IMR-90 (cell line): ENCODE measurements at regions not wholly inside any gene's neighbourhood (a gene's known extent, or its start where the extent isn't known, plus 50 kb on each side); places are given as distances from the start of the nearest gene placed in this dataset.

ENCODE experiments used
- BHLHE40 ChIP-seq: fragments of 150-350 bp; IDR thresholded peaks from 2 replicates; pipeline ENCODE4 v1.6.1; 2016; ENCODE audit warnings: mild to moderate bottlenecking, low read depth, low read length
- CEBPB ChIP-seq: IDR thresholded peaks from 2 replicates; pipeline ENCODE4 v1.6.1; 2012; ENCODE audit warnings: low read depth, low read length, improper control_type of control experiment
- CHD1 ChIP-seq: IDR thresholded peaks from 2 replicates; pipeline ENCODE4 v1.6.1; 2012; ENCODE audit warnings: low read depth, low read length, improper control_type of control experiment
- CTCF ChIP-seq: conservative IDR thresholded peaks from 2 replicates; pipeline ENCODE4 v1.5.1; 2012; ENCODE audit warnings: mild to moderate bottlenecking, low read depth, low read length, improper control_type of control experiment
- ELK1 ChIP-seq: fragments of 150-350 bp; IDR thresholded peaks from 2 replicates; pipeline ENCODE4 v1.6.1; 2016; ENCODE audit warnings: low read depth, mild to moderate bottlenecking, low read length, moderate library complexity, borderline replicate concordance
- MAFK ChIP-seq: IDR thresholded peaks from 2 replicates; pipeline ENCODE4 v1.6.1; 2012; ENCODE audit warnings: low read depth, low read length, improper control_type of control experiment
- MXI1 ChIP-seq: IDR thresholded peaks from 2 replicates; pipeline ENCODE4 v1.6.1; 2012; ENCODE audit warnings: low read depth, mild to moderate bottlenecking, low read length, moderate library complexity, borderline replicate concordance
- NFE2L2 ChIP-seq: fragments of 150-350 bp; IDR thresholded peaks from 2 replicates; pipeline ENCODE4 v1.6.1; 2016; ENCODE audit warnings: low read depth, mild to moderate bottlenecking, low read length
- POLR2A ChIP-seq: IDR thresholded peaks from 2 replicates; pipeline ENCODE4 v1.6.1; 2012; ENCODE audit warnings: mild to moderate bottlenecking, low read depth, low read length
- RAD21 ChIP-seq: IDR thresholded peaks from 2 replicates; pipeline ENCODE4 v1.6.1; 2012; ENCODE audit warnings: low read length, improper control_type of control experiment
- RCOR1 ChIP-seq: IDR thresholded peaks from 2 replicates; pipeline ENCODE4 v1.6.1; 2012; ENCODE audit warnings: mild to moderate bottlenecking, low read length, improper control_type of control experiment; ENCODE audit not compliant: insufficient replicate concordance
- SMC3 ChIP-seq: fragments of 150-350 bp; IDR thresholded peaks from 2 replicates; pipeline ENCODE4 v1.6.1; 2016; ENCODE audit warnings: low read depth, mild to moderate bottlenecking, antibody characterized with exemption, low read length, moderate library complexity
- USF2 ChIP-seq: fragments of 150-350 bp; IDR thresholded peaks from 2 replicates; pipeline ENCODE4 v1.6.1; 2017; ENCODE audit warnings: mild to moderate bottlenecking, antibody characterized with exemption, low read length, low read depth

GRCh38 chr1:221641811-221642210, 100.1 kb downstream of the DUSP10 start:
- TF ChIP-seq POLR2A (no peak), CTCF (no peak), CEBPB (no peak), SMC3 (no peak), BHLHE40 (no peak), USF2 (no peak), ELK1 (no peak), MAFK (no peak), RAD21 (no peak), RCOR1 (no peak), MXI1 (no peak), CHD1 (no peak), NFE2L2 (no peak)
